IPS-20b (cell line): ENCODE measurements at regions not wholly inside any gene's neighbourhood (a gene's known extent, or its start where the extent isn't known, plus 50 kb on each side); places are given as distances from the start of the nearest gene placed in this dataset.

ENCODE experiments used
- H3K27ac ChIP-seq: one replicate; pipeline ENCODE4 v1.5.1; 2013; ENCODE audit warnings: low read length
- H3K27me3 ChIP-seq: 2 replicates; pipeline ENCODE4 v1.6.1; 2013; ENCODE audit warnings: mild to moderate bottlenecking, low read length, inconsistent platforms; ENCODE audit not compliant: insufficient read depth
- H3K36me3 ChIP-seq: 2 replicates; pipeline ENCODE4 v1.6.1; 2013; ENCODE audit warnings: low read depth, mild to moderate bottlenecking, inconsistent platforms, low read length, moderate library complexity; ENCODE audit not compliant: insufficient read depth
- H3K4me1 ChIP-seq: 2 replicates; pipeline ENCODE4 v1.6.1; 2013; ENCODE audit warnings: mild to moderate bottlenecking, control low read depth, inconsistent platforms, low read length, moderate library complexity; ENCODE audit not compliant: insufficient read depth
- H3K4me3 ChIP-seq: 2 replicates; pipeline ENCODE4 v1.5.1; 2013; ENCODE audit warnings: mild to moderate bottlenecking, low read length, inconsistent platforms
- H3K9ac ChIP-seq: 2 replicates; pipeline ENCODE4 v1.6.1; 2013; ENCODE audit warnings: low read depth, mild to moderate bottlenecking, inconsistent platforms, low read length, moderate library complexity
- H3K9me3 ChIP-seq: 2 replicates; pipeline ENCODE4 v1.6.1; 2013; ENCODE audit warnings: mild to moderate bottlenecking, low read depth, low read length, inconsistent platforms; ENCODE audit not compliant: insufficient read depth

- Histone ChIP-seq H3K4me1 (no peaks in the 10 kb centered on the region), H3K27me3 (no peaks in the 10 kb centered on the region), H3K9ac (no peak overlapping the region), H3K27ac (no peak overlapping the region), H3K36me3 (no peaks in the 10 kb centered on the region), H3K4me3 (no peak overlapping the region), H3K9me3 (no peaks in the 10 kb centered on the region)
Measured at GRCh38 chr6:156508126-156508525, 269.1 kb upstream of the ARID1B start.

- Histone ChIP-seq H3K4me1 (no peaks in the 10 kb centered on the region), H3K27ac (no peak overlapping the region), H3K9me3 (no peaks in the 10 kb centered on the region), H3K4me3 (no peak overlapping the region), H3K36me3 (no peaks in the 10 kb centered on the region), H3K9ac (no peak overlapping the region), H3K27me3 (no peaks in the 10 kb centered on the region)
Measured at GRCh38 chr6:156507656-156508055, 269.5 kb upstream of the ARID1B start.

GRCh38 chr6:156507106-156507505 is 270.1 kb upstream of the ARID1B start:
- H3K36me3 ChIP-seq, result no peaks in the 10 kb centered on the region
- no peaks in the 10 kb centered on the region for H3K4me1 ChIP-seq
- H3K9me3 ChIP-seq, result no peaks in the 10 kb centered on the region
- H3K27me3 ChIP-seq, result no peaks in the 10 kb centered on the region
- no peak overlapping the region for H3K4me3 ChIP-seq
- no peak overlapping the region for H3K27ac ChIP-seq
- no peak overlapping the region for H3K9ac ChIP-seq

GRCh38 chr6:156502969-156503504 is 274.1 kb upstream of the ARID1B start:
- no peaks in the 10 kb centered on the region for H3K4me1 ChIP-seq
- no peak overlapping the region for H3K9ac ChIP-seq

GRCh38 chr6:156497618-156498017 is 279.6 kb upstream of the ARID1B start:
- Histone ChIP-seq H3K9ac (no peak overlapping the region), H3K4me3 (no peak overlapping the region), H3K27ac (no peak overlapping the region), H3K4me1 (no peaks in the 10 kb centered on the region), H3K36me3 (no peaks in the 10 kb centered on the region), H3K27me3 (no peaks in the 10 kb centered on the region), H3K9me3 (no peaks in the 10 kb centered on the region)

More at GRCh38 chr6:156502969-156503504, 274.1 kb upstream of the ARID1B start:
- Histone ChIP-seq H3K27me3 (no peaks in the 10 kb centered on the region), H3K4me3 (no peak overlapping the region), H3K27ac (no peak overlapping the region), H3K9me3 (no peaks in the 10 kb centered on the region), H3K36me3 (no peaks in the 10 kb centered on the region)

- Histone ChIP-seq H3K4me3 (no peak overlapping the region), H3K4me1 (no peaks in the 10 kb centered on the region), H3K27me3 (no peaks in the 10 kb centered on the region)
Measured at GRCh38 chr6:156487877-156488276, 289.3 kb upstream of the ARID1B start.

GRCh38 chr6:156485150-156485549 is 292.0 kb upstream of the ARID1B start:
- H3K4me3 ChIP-seq, result no peak overlapping the region
- peaks cover 7% of the 10 kb centered on the region for H3K9me3 ChIP-seq
- no peaks in the 10 kb centered on the region for H3K27me3 ChIP-seq
- no peak overlapping the region for H3K9ac ChIP-seq
- H3K36me3 ChIP-seq, result no peaks in the 10 kb centered on the region
- H3K4me1 ChIP-seq, result no peaks in the 10 kb centered on the region
- no peak overlapping the region for H3K27ac ChIP-seq

More at GRCh38 chr6:156487877-156488276, 289.3 kb upstream of the ARID1B start:
- Histone ChIP-seq H3K27ac (no peak overlapping the region), H3K9me3 (peaks cover 7% of the 10 kb centered on the region), H3K9ac (no peak overlapping the region), H3K36me3 (no peaks in the 10 kb centered on the region)

GRCh38 chr6:156474507-156475120 is 302.6 kb upstream of the ARID1B start:
- no peaks in the 10 kb centered on the region for H3K9me3 ChIP-seq
- no peaks in the 10 kb centered on the region for H3K27me3 ChIP-seq
- H3K27ac ChIP-seq, result no peak overlapping the region
- H3K4me3 ChIP-seq, result no peak overlapping the region
- no peaks in the 10 kb centered on the region for H3K4me1 ChIP-seq
- H3K36me3 ChIP-seq, result no peaks in the 10 kb centered on the region
- no peak overlapping the region for H3K9ac ChIP-seq

- Histone ChIP-seq H3K4me3 (no peak overlapping the region), H3K9ac (no peak overlapping the region), H3K27ac (no peak overlapping the region), H3K27me3 (no peaks in the 10 kb centered on the region), H3K4me1 (no peaks in the 10 kb centered on the region), H3K9me3 (no peaks in the 10 kb centered on the region), H3K36me3 (no peaks in the 10 kb centered on the region)
Measured at GRCh38 chr6:156471000-156471399, 306.2 kb upstream of the ARID1B start.

- Histone ChIP-seq H3K36me3 (no peaks in the 10 kb centered on the region), H3K9ac (no peak overlapping the region), H3K27ac (no peak overlapping the region), H3K27me3 (no peaks in the 10 kb centered on the region), H3K4me1 (no peaks in the 10 kb centered on the region), H3K9me3 (no peaks in the 10 kb centered on the region), H3K4me3 (no peak overlapping the region)
Measured at GRCh38 chr6:156464100-156464878, 312.9 kb upstream of the ARID1B start.

- Histone ChIP-seq H3K36me3 (no peaks in the 10 kb centered on the region), H3K4me3 (no peak overlapping the region), H3K27me3 (no peaks in the 10 kb centered on the region), H3K9ac (no peak overlapping the region), H3K4me1 (no peaks in the 10 kb centered on the region), H3K27ac (no peak overlapping the region), H3K9me3 (no peaks in the 10 kb centered on the region)
Measured at GRCh38 chr6:156461647-156462046, 315.5 kb upstream of the ARID1B start.

GRCh38 chr6:156457601-156458000 is 319.6 kb upstream of the ARID1B start:
- H3K9ac ChIP-seq, result no peak overlapping the region
- no peak overlapping the region for H3K27ac ChIP-seq
- no peaks in the 10 kb centered on the region for H3K4me1 ChIP-seq
- no peaks in the 10 kb centered on the region for H3K36me3 ChIP-seq
- no peaks in the 10 kb centered on the region for H3K9me3 ChIP-seq
- no peaks in the 10 kb centered on the region for H3K27me3 ChIP-seq
- H3K4me3 ChIP-seq, result no peak overlapping the region
